SK-N-MC (cell line): ENCODE measurements at regions not wholly inside any gene's neighbourhood (a gene's known extent, or its start where the extent isn't known, plus 50 kb on each side); places are given as distances from the start of the nearest gene placed in this dataset.

ENCODE experiments used
- EZH2 ChIP-seq: fragments of 200-600 bp; sonication (generic); IDR thresholded peaks from one replicate; pipeline ENCODE4 v1.6.1; 2017; ENCODE audit warnings: antibody characterized with exemption
- POLR2AphosphoS5 ChIP-seq: IDR thresholded peaks from 2 replicates; pipeline ENCODE4 v1.6.1; 2012; ENCODE audit warnings: mild to moderate bottlenecking, low read depth, low read length, borderline replicate concordance

DNA sequence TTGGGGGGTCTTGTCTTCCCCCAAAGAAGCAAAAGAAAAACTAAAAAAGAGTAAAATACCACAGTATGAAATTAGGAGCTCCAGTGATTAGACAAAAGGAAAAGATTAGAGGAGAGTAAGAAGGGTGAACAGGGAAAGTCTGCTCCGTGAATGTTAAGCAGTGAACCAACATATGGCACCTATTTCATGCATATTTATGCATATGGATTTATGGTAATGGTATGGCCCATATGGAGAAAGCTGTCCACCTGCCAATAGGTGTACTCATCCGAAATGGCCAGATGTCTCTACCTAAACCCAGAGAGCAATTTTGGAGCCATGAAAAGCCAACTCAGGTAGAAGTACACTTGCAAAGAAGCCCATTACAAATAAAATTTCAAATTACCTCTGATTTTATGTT is 404.0 kb upstream of the RAB6C start:
- TF ChIP-seq POLR2AphosphoS5 (no peak), EZH2 (no peak)
